ENCODE measurements at regions not wholly inside any gene's neighbourhood (a gene's known extent, or its start where the extent isn't known, plus 50 kb on each side); places are given as distances from the start of the nearest gene placed in this dataset.

DNA sequence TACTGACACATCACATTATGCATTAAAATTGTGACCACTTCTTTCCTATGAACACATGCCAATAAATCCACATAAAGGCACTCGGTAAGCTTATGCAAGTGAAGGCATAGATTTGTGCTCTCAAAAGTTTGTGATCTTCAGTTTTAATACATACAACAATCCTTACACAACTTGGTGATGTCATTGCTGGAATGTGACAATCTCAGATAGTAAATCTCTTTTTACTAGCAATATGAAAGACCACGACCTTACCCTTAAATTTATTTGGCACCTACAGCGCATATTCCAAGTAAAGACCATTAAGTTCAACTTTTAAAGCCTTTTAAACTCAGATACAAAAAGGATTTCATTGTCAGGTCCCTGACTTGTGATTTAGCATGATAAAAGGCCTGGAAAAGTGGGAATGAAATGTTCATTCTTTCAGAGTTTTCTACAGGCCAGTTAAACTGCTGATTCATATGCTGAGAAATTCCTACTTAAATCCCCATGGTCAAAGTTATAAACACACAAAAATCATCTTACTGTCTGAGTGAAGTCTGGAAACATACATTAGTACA is 157.4 kb downstream of the SIPA1L2 start:
- TF ChIP-seq, protein P1, sequence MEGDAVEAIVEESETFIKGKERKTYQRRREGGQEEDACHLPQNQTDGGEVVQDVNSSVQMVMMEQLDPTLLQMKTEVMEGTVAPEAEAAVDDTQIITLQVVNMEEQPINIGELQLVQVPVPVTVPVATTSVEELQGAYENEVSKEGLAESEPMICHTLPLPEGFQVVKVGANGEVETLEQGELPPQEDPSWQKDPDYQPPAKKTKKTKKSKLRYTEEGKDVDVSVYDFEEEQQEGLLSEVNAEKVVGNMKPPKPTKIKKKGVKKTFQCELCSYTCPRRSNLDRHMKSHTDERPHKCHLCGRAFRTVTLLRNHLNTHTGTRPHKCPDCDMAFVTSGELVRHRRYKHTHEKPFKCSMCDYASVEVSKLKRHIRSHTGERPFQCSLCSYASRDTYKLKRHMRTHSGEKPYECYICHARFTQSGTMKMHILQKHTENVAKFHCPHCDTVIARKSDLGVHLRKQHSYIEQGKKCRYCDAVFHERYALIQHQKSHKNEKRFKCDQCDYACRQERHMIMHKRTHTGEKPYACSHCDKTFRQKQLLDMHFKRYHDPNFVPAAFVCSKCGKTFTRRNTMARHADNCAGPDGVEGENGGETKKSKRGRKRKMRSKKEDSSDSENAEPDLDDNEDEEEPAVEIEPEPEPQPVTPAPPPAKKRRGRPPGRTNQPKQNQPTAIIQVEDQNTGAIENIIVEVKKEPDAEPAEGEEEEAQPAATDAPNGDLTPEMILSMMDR (IDR thresholded peaks at IDR 0.05) = no peak
- TF ChIP-seq POLR2AphosphoS5 (IDR thresholded peaks at IDR 0.05; ENCODE audit: low read depth, low read length) = no peak
- TF ChIP-seq SIN3A (IDR thresholded peaks at IDR 0.05; ENCODE audit: borderline replicate concordance, insufficient read depth, low read depth, low read length) = no peak
- TF ChIP-seq, protein P2, sequence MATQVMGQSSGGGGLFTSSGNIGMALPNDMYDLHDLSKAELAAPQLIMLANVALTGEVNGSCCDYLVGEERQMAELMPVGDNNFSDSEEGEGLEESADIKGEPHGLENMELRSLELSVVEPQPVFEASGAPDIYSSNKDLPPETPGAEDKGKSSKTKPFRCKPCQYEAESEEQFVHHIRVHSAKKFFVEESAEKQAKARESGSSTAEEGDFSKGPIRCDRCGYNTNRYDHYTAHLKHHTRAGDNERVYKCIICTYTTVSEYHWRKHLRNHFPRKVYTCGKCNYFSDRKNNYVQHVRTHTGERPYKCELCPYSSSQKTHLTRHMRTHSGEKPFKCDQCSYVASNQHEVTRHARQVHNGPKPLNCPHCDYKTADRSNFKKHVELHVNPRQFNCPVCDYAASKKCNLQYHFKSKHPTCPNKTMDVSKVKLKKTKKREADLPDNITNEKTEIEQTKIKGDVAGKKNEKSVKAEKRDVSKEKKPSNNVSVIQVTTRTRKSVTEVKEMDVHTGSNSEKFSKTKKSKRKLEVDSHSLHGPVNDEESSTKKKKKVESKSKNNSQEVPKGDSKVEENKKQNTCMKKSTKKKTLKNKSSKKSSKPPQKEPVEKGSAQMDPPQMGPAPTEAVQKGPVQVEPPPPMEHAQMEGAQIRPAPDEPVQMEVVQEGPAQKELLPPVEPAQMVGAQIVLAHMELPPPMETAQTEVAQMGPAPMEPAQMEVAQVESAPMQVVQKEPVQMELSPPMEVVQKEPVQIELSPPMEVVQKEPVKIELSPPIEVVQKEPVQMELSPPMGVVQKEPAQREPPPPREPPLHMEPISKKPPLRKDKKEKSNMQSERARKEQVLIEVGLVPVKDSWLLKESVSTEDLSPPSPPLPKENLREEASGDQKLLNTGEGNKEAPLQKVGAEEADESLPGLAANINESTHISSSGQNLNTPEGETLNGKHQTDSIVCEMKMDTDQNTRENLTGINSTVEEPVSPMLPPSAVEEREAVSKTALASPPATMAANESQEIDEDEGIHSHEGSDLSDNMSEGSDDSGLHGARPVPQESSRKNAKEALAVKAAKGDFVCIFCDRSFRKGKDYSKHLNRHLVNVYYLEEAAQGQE (IDR thresholded peaks at IDR 0.05; ENCODE audit: insufficient read depth in 1 of 2, low read depth in 2 of 2, low read length in 1 of 2) = no peak
